Gastrocnemius medialis (tissue), 4 donors: ENCODE measurements at regions not wholly inside any gene's neighbourhood (a gene's known extent, or its start where the extent isn't known, plus 50 kb on each side); places are given as distances from the start of the nearest gene placed in this dataset.

Experiments used
- ATAC-seq, 2 donors: fragments of 150-250 bp; one replicate each; pipeline ENCODE4 v1.9.1; 2016
- DNase-seq, 2 donors: peaks; one replicate each; pipeline ENCODE4 v3.0.0-alpha.2; 2019
- H3K27ac ChIP-seq, 4 donors: fragments of 200-600 bp; sonication (generic); 1 replicate in 1 of 4; 2 replicates in 3 of 4; pipeline ENCODE4 v1.5.1; 2016 to 2018; ENCODE audit warnings: mild to moderate bottlenecking in 2 of 4, moderate library complexity in 1 of 4
- H3K27me3 ChIP-seq, 3 donors: fragments of 200-600 bp; sonication (generic) in 2 of 3; 1 replicate in 1 of 3; 2 replicates in 2 of 3; pipeline versions ENCODE4 v1.5.1 to v1.6.0; 2016 to 2019; ENCODE audit warnings: mild to moderate bottlenecking in 1 of 3, moderate library complexity in 1 of 3
- H3K36me3 ChIP-seq, 2 donors: fragments of 200-600 bp; sonication (generic) in 1 of 2; one replicate each; pipeline ENCODE4 v1.5.1; 2017 to 2018
- H3K4me1 ChIP-seq, 2 donors: fragments of 200-600 bp; sonication (generic) in 1 of 2; one replicate each; pipeline ENCODE4 v1.5.1; 2016 to 2017; ENCODE audit warnings: mild to moderate bottlenecking in 2 of 2
- H3K4me3 ChIP-seq, 4 donors: fragments of 200-600 bp; sonication (generic) in 3 of 4; 1 replicate in 1 of 4; 2 replicates in 3 of 4; pipeline ENCODE4 v1.5.1; 2016 to 2019; ENCODE audit warnings: mild to moderate bottlenecking in 2 of 4
- H3K9me3 ChIP-seq, 3 donors: fragments of 200-600 bp; sonication (generic) in 2 of 3; 1 replicate in 1 of 3; 2 replicates in 2 of 3; pipeline ENCODE4 v1.5.1; 2016 to 2019
- POLR2A ChIP-seq, 2 donors: fragments of 450-650 bp; IDR thresholded peaks; one replicate each; pipeline ENCODE4 v1.6.1; 2017; ENCODE audit warnings: antibody characterized with exemption in 2 of 2, mild to moderate bottlenecking in 2 of 2, moderate library complexity in 2 of 2
- in situ Hi-C, 4 donors: fragments of 200-750 bp; cut with MboI; loops; one replicate each; pipeline versions ENCODE4 v1.15.0 to v1.8.0; 2017; ENCODE audit warnings: low sequenced_read_pairs in 4 of 4
- intact Hi-C: fragments of 100-400 bp; cut with DNase I; formaldehyde crosslinking; loops from one replicate; pipeline ENCODE4 v1.15.1; 2023; ENCODE audit warnings: low total_unique reads
- TF ChIP-seq, protein P1 (sequence below), 5 experiments: fragments of 450-650 bp in 3 of 5; fragments of 200-600 bp in 2 of 5; sonication (generic) in 2 of 5; IDR thresholded peaks in 4 of 5; conservative IDR thresholded peaks in 1 of 5; 1 replicate in 4 of 5; 2 replicates in 1 of 5; pipeline ENCODE4 v1.5.1; 2016 to 2019; ENCODE audit warnings: antibody characterized with exemption in 5 of 5, mild to moderate bottlenecking in 3 of 5, moderate library complexity in 3 of 5

DNA sequence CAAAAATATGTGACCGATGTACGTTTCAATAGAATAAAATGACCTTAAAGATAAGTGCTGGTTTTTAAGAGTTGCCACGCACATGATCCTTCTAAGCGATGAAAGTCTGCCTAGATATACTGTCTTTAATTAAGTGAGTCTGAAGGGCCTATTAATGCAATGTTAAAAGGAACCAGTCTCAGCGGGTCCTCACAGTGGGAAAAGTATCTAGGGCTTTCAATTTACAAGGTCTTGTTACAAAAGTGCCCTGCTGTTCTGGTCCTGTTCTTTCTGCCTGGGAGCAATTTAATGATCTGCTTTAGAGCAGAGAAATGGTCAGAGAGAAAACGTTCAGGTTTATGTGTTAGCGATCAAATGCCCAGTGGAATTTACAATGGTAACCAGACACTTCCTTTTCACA is 864.0 kb downstream of the KCNJ2 start:
- Histone ChIP-seq H3K27me3 (no peaks in the 10 kb centered on the region), H3K4me1 (no peaks in the 10 kb centered on the region), H3K36me3 (no peaks in the 10 kb centered on the region), H3K27ac (no peak overlapping the region), H3K4me3 (no peak overlapping the region), H3K9me3 (no peaks in the 10 kb centered on the region)
- in situ Hi-C loops (loop anchor here in 1 of 4 donors (25.0 kb wide), 1 partner anchor 104 kb away; no protein-coding TSS in a partner anchor), intact Hi-C loops (no loop called here)
- ATAC-seq (no peak), DNase-seq (no peak)
- no peak for TF ChIP-seq POLR2A (IDR thresholded peaks at IDR 0.05)
- TF ChIP-seq, protein P1, sequence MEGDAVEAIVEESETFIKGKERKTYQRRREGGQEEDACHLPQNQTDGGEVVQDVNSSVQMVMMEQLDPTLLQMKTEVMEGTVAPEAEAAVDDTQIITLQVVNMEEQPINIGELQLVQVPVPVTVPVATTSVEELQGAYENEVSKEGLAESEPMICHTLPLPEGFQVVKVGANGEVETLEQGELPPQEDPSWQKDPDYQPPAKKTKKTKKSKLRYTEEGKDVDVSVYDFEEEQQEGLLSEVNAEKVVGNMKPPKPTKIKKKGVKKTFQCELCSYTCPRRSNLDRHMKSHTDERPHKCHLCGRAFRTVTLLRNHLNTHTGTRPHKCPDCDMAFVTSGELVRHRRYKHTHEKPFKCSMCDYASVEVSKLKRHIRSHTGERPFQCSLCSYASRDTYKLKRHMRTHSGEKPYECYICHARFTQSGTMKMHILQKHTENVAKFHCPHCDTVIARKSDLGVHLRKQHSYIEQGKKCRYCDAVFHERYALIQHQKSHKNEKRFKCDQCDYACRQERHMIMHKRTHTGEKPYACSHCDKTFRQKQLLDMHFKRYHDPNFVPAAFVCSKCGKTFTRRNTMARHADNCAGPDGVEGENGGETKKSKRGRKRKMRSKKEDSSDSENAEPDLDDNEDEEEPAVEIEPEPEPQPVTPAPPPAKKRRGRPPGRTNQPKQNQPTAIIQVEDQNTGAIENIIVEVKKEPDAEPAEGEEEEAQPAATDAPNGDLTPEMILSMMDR (IDR thresholded peaks at IDR 0.05 in 4 of 5, conservative IDR thresholded peaks at IDR 0.05 in 1 of 5), result no peak

DNA sequence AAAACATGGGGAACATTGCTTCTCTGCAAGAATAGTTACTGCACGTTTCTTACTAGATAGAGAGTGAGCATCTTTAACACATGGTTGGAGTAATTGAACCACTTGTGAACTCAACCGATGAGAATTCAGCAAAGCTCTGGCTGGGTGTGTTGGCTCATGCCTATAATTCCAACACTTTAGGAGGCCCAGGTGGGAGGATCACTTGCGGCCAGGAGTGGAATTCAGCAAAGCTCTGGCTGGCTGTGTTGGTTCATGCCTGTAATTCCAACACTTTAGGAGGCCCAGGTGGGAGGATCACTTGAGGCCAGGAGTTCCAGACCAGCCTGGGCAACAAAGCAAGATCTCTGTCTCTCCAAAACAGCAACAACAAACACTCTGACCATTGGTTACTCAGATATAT is 865.9 kb downstream of the KCNJ2 start:
- no peaks in the 10 kb centered on the region for H3K4me1 ChIP-seq
- intact Hi-C loops, result no loop called here
- H3K36me3 ChIP-seq, result no peaks in the 10 kb centered on the region
- H3K4me3 ChIP-seq, result no peak overlapping the region
- no peak for ATAC-seq
- no peaks in the 10 kb centered on the region for H3K27me3 ChIP-seq
- H3K27ac ChIP-seq, result no peak overlapping the region
- no peak for TF ChIP-seq POLR2A (IDR thresholded peaks at IDR 0.05)
- TF ChIP-seq, protein P1 (IDR thresholded peaks at IDR 0.05 in 4 of 5, conservative IDR thresholded peaks at IDR 0.05 in 1 of 5), result no peak
- in situ Hi-C loops, result loop anchor here in 1 of 4 donors (25.0 kb wide), 1 partner anchor 102 kb away; no protein-coding TSS in a partner anchor
- no peak for DNase-seq
- H3K9me3 ChIP-seq, result no peaks in the 10 kb centered on the region

DNA sequence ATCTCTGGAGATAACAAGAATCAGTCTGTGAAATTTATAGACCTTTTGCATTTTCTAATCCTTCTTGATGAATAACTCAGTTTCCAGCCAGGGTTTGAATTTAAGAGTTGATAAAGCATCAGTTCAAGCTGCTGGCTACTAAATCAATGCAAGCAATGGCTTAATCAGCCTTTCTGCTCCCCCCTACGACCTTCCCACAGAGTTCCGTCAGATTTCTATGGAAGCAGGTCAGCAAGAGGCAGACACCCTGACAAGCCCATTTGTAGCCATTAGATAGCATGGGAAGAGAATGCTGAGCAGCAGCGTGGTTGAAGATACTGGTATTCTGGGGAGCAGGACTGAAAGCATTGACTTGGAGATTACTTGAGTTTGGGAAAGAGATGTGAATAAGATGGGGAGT is 868.1 kb downstream of the KCNJ2 start:
- intact Hi-C loops, result no loop called here
- Histone ChIP-seq H3K9me3 (no peaks in the 10 kb centered on the region), H3K36me3 (no peaks in the 10 kb centered on the region), H3K27me3 (no peaks in the 10 kb centered on the region), H3K4me3 (no peak overlapping the region), H3K4me1 (no peaks in the 10 kb centered on the region), H3K27ac (no peak overlapping the region)
- ATAC-seq, result no peak
- DNase-seq, result no peak
- TF ChIP-seq POLR2A (IDR thresholded peaks at IDR 0.05), result no peak
- TF ChIP-seq, protein P1 (IDR thresholded peaks at IDR 0.05 in 4 of 5, conservative IDR thresholded peaks at IDR 0.05 in 1 of 5), result no peak
- in situ Hi-C loops, result loop anchor here in 1 of 4 donors (25.0 kb wide), 1 partner anchor 100 kb away; no protein-coding TSS in a partner anchor

DNA sequence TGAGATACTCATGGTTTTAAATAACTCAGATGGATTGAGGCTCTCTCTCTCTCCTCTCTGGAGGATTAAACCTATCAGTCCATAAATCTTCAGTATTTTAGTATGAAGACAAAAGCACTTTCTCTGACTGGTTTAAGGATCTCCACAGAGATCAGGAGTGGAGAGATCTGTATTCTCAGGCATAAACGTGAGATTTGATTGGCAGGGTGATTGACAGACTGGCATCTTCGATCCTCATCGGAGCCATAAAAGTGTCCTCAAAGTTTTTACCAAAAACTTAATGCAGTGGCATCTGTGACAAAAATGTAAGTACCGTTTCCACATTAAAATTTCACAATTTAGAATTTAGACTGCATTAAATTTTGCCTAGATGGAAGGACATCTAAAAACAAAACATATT is 870.1 kb downstream of the KCNJ2 start:
- DNase-seq (no peak), ATAC-seq (no peak)
- H3K27ac ChIP-seq, result no peak overlapping the region
- H3K36me3 ChIP-seq, result no peaks in the 10 kb centered on the region
- H3K4me1 ChIP-seq, result no peaks in the 10 kb centered on the region
- TF ChIP-seq, protein P1 (IDR thresholded peaks at IDR 0.05 in 4 of 5, conservative IDR thresholded peaks at IDR 0.05 in 1 of 5), result no peak
- TF ChIP-seq POLR2A (IDR thresholded peaks at IDR 0.05), result no peak
- intact Hi-C loops, result no loop called here
- no peak overlapping the region for H3K4me3 ChIP-seq
- H3K9me3 ChIP-seq, result no peaks in the 10 kb centered on the region
- no peaks in the 10 kb centered on the region for H3K27me3 ChIP-seq
- in situ Hi-C loops, result loop anchor here in 1 of 4 donors (25.0 kb wide), 1 partner anchor 98 kb away; no protein-coding TSS in a partner anchor

DNA sequence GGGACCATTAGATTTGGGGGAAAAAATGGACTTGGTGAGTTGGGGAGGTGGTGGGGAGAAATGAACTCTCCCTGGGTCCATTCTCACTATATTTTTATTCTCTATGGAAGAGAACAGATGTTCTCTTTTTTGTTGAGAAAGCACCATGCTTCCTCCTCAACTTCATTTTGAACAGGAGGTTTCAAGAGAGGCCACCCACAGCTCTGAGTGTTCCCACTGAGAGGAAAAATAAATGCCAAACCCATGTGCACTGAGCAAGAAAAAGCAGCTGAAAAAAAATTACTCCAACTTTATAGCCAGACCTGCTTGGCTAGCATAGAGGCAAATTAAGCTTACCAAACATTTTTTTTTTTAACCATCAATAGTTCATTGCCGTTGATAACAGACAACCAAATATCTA is 883.6 kb downstream of the KCNJ2 start:
- no peaks in the 10 kb centered on the region for H3K27me3 ChIP-seq
- DNase-seq, result no peak
- H3K9me3 ChIP-seq, result no peaks in the 10 kb centered on the region
- intact Hi-C loops, result no loop called here
- no peaks in the 10 kb centered on the region for H3K36me3 ChIP-seq
- H3K4me3 ChIP-seq, result no peak overlapping the region
- ATAC-seq, result no peak
- H3K27ac ChIP-seq, result no peak overlapping the region
- no peaks in the 10 kb centered on the region for H3K4me1 ChIP-seq
- no peak for TF ChIP-seq POLR2A (IDR thresholded peaks at IDR 0.05)
- TF ChIP-seq, protein P1 (IDR thresholded peaks at IDR 0.05 in 4 of 5, conservative IDR thresholded peaks at IDR 0.05 in 1 of 5), result no peak
- in situ Hi-C loops, result no loop called here
